Germinal center (tissue), 1 donor: ENCODE measurements at regions not wholly inside any gene's neighbourhood (a gene's known extent, or its start where the extent isn't known, plus 50 kb on each side); places are given as distances from the start of the nearest gene placed in this dataset.
"Not testable (repeated sequence)": the region's sequence is repeated elsewhere in the genome, so short reads cannot be mapped to it uniquely, and the experiment has no call there.

Source experiments
- DNase-seq: peaks from one replicate; pipeline ENCODE4 v3.0.0; 2012; ENCODE audit warnings: mixed read lengths, low spot score

GRCh38 chr7:124635416-124635815, 130.2 kb downstream of the GPR37 start:
- no peak for DNase-seq

DNA sequence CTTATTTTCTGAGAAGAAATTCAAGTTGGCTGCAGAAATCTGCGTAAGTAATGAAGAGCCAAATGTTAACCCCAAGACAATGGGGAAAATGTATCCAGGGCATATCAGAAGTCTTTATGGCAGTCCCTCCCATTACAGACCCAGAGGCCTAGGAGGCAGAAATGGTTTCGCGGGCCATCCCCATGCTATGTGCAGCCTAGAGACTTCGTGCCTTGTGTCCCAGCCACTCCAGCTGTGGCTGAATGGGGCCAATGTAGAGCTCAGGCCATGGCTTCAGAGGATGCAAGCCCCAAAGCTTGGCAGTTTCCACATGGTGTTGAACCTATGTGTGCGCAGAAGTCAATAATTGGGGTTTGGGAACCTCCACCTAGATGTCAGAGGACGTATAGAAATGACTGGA, 131.9 kb downstream of the GPR37 start:
- no peak for DNase-seq

DNA sequence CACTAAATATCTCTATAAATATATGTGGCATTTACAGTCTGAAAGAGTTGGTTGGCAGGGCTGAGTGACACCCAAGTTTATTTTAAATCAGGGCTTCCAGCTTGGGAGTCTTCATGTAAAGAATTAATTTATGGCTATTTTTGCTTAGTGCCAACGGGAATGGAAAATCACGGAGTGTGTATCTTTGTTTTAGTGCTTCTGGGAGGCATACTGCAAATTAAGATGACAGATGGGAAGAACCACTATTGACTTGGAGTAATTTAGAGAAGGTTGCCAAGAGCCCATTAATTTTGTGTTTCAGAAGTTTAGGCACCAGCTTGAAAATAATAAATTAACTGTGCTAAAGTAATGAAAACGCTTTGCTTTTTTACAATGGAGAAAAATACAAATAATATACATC, 135.2 kb downstream of the GPR37 start:
- no peak for DNase-seq

- DNase-seq = no peak
These were observed 146.7 kb downstream of the GPR37 start for GRCh38 chr7:124618871-124619270.

DNA sequence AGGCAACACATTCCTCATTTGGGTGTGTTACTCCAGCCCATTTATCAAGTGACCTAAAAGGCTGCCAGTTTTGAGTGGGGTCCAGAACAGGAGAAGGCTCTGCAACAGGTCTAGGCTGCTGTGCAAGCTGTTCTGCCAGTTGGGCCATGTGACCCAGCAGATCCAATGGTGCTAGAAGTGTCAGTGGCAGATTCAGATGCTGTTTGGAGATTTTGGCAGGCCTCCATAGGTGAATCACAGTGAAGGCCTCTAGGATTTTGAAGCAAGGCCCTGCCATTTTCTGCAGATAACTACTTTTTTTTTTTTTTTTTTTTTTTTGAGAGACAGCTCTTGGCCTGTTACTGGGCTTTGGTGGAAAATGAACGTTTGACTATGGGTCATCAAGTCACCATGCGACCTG, 147.5 kb downstream of the GPR37 start:
- DNase-seq = not testable (repeated sequence)

DNA sequence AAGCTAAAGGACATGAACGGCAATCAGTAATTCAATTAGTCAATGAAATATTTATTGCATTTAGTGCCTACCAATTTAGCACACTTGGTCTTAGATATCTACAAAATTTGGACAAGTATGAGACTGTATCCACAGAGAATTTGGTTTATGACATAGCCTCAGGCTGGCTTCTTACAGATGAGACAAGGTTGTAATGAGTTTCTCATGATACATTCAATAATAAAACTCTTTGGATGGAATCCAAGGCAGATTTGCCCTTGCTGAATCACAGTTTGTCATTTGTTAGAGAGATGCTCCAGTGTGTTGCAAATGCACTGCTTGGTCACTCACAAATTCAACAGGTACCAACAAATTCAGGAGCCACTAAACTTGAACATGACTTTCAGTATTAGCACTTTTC, 162.5 kb downstream of the GPR37 start:
- no peak for DNase-seq

- DNase-seq = no peak
These were observed 168.1 kb downstream of the GPR37 start for GRCh38 chr7:124597509-124597908.

DNA sequence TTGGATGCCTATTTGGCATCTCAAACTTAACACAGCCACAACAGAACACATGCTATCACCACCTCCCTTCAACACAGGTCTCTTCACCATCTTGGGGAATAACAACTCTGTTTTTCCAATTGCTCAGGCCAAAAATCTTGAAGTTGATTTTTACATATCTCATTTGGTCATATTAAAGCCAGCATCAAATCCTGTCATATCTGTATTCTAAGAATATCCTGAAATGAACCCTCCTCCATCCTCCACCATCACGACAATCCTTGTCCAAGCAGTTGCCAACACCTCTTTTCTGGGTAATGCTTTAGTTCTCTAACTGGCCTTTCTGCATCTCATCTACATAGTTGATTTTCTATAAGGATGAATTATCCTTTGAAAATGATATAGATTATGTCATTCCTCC, 168.7 kb downstream of the GPR37 start:
- DNase-seq = no peak

- no peak for DNase-seq
These were observed 174.8 kb downstream of the GPR37 start for GRCh38 chr7:124590814-124591213.

DNA sequence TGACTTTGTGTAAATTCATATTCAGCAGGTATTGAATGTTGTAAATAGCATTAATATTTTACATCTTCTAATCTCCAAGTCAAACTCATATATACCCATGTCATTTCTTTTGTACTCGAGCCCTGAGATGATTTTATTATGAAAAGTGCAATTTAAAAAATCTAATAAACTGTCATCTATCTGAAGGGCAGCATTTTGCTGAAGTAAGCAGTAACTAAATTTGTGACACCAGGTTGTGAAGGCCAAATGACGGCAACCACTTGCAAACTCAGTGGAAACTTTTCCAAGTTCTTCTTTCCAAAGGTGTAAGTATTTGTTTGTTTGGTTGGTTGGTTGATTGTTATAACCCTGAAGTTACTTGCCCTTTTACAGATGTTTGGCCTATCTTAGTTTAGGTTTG, 188.3 kb downstream of the GPR37 start:
- no peak for DNase-seq

DNA sequence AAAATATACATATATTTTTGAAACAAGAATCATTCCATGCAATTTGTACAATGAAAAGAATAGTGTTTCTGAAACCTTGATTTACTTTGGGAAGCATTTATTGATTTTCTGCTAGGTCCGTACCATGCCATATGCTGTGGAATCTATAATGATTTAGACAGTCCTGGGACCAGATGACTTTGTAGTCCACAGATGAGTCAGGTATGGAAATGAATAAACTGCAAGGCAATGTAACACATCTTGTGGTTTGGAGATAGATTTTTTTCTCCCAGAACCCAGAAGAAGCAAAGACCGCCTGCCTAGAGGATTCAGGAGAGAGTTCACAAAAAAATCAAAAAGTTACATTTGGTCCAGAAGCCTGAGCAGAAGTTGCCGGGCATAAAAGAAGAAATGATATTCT, 190.4 kb downstream of the GPR37 start:
- no peak for DNase-seq

DNA sequence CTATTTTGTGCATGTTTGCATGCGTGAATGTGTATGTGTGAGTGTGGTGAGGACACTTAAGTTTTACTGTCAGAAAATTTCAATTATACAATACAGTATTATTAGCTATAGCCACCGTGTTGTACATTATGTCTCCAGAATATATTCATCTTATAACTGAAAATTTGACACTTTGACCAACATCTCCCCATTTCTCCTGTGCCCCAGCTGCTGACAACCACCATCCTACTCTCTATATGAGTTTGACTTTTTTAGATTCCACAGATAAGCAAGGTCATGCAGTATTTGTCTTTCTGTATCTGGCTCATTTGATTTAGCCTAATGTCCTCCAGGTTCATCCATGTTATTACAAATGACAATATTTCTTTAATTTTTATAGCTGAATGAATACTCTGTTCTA, 195.0 kb downstream of the GPR37 start:
- DNase-seq = no peak

- no peak for DNase-seq
These were observed 199.0 kb downstream of the GPR37 start for GRCh38 chr7:124566583-124566982.

- DNase-seq = no peak
These were observed 208.0 kb downstream of the GPR37 start for GRCh38 chr7:124557587-124557986.

DNA sequence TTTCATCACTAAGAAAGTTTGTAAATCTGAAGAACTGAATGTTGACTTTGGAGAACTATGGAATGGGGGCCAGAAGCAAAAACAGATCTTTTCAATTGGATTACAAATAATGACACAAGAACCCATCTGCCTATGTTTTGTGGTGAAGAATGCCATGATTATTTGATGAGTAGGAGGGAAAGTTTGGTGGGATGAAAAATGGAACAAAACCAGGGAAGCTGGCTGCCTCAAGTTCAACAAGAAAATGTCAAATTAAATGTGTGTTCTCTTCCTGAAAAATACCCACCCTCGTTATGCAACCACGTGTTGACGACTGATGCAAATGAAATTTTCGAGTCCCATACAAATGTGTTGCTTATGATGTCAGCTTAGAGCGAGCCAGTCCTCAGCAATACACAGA, 208.5 kb downstream of the GPR37 start:
- DNase-seq = no peak

GRCh38 chr7:124553502-124553901, 212.1 kb downstream of the GPR37 start:
- DNase-seq = no peak

- no peak for DNase-seq
These were observed 213.4 kb downstream of the GPR37 start for GRCh38 chr7:124552217-124552616.

- no peak for DNase-seq
These were observed 215.6 kb downstream of the GPR37 start for GRCh38 chr7:124550036-124550435.

DNA sequence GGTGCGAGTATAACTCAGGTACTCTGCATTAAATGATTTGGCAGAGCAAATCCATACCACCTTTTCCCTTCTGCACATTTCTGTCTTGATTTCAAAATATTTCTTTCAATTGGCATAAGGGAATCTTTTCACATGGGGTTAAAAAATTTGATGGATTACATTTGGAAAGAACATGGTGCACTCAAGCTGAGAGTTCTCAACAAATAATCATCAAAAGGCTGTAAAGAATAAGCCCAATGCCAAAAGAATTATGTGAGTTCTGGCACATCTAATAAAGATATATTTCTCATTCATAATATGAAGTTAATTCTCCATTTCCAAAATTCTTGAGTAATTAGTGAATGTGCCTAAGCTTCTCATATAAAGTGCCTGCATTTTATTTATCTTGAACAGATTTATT, 223.1 kb downstream of the GPR37 start:
- no peak for DNase-seq

DNA sequence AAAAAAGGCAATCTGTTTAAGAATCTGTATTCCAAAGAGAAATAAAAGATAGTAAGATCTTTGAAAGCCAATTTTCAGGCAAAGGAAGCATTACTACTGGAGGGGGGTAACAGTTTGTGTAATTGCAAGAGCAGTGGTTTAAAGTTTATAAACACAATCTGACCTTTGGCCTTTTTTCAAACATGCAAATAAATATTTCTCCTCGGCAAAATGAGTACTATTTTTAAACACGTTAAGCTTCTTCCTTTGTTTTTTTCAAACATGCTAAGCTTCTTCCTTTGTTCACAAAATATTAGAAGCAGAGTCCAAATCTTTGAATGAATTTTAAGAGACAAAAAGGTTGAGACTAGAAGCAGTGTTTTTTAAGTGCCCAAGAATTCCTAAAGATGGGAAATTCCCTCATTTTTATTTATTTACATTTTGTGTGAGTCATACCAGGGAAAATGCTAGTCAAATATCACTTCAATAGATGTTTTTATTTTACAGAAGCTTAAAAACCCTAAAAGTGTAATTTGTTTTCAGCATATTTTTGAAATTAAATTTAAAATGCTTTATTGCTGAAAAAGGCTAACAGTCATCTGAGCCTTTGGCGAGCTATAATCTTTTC, 229.3 kb downstream of the GPR37 start:
- no peak for DNase-seq

DNA sequence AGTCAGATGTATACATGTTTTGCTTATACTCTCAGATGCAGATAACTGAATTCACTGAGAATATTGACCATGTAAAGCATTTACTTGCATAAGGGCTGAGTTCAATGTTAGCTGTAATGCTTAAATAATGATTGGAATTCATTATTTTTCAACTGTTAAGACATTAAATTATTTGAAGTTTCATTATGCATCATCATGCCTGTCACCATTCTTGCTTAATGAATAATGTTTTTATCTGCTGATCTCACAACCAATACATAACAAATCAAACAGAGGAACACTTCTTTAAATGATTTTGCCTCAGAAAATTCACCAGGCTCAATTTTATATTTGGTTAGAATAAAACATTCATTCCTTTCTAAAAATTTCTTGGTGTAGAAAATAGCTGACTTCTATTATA, 233.4 kb downstream of the GPR37 start:
- no peak for DNase-seq

- no peak for DNase-seq
These were observed 248.7 kb downstream of the GPR37 start for GRCh38 chr7:124516911-124517310.

- no peak for DNase-seq
These were observed 250.3 kb downstream of the GPR37 start for GRCh38 chr7:124515106-124515830.

GRCh38 chr7:124514471-124514870, 251.1 kb downstream of the GPR37 start:
- DNase-seq = no peak
